Epidermal melanocyte (primary cell): ENCODE measurements at regions not wholly inside any gene's neighbourhood (a gene's known extent, or its start where the extent isn't known, plus 50 kb on each side); places are given as distances from the start of the nearest gene placed in this dataset.

Experiments
- DNase-seq: peaks from one replicate; pipeline ENCODE4 v3.0.0; 2011; ENCODE audit warnings: low spot score; ENCODE audit not compliant: insufficient read length

- DNase-seq = no peak
Measured at GRCh38 chr11:92698742-92699141, 270.7 kb upstream of the MTNR1B start.

GRCh38 chr11:92702037-92702804 lies 267.2 kb upstream of the MTNR1B start:
- DNase-seq = no peak

GRCh38 chr11:92702805-92703448 lies 266.5 kb upstream of the MTNR1B start:
- DNase-seq = no peak

- DNase-seq = no peak
Measured at GRCh38 chr11:92703449-92703830, 266.0 kb upstream of the MTNR1B start.

GRCh38 chr11:92707173-92707619 lies 262.3 kb upstream of the MTNR1B start:
- no peak for DNase-seq

- no peak for DNase-seq
Measured at GRCh38 chr11:92707665-92708064, 261.8 kb upstream of the MTNR1B start.

- no peak for DNase-seq
Measured at GRCh38 chr11:92709329-92709728, 260.1 kb upstream of the MTNR1B start.

- DNase-seq = no peak
Measured at GRCh38 chr11:92711926-92712325, 257.5 kb upstream of the MTNR1B start.

GRCh38 chr11:92714111-92714510 lies 255.3 kb upstream of the MTNR1B start:
- no peak for DNase-seq

GRCh38 chr11:92717240-92717639 lies 252.2 kb upstream of the MTNR1B start:
- DNase-seq = no peak

- no peak for DNase-seq
Measured at GRCh38 chr11:92720385-92720784, 249.1 kb upstream of the MTNR1B start.

- no peak for DNase-seq
Measured at GRCh38 chr11:92725352-92725751, 244.1 kb upstream of the MTNR1B start.

- DNase-seq = no peak
Measured at GRCh38 chr11:92727123-92727522, 242.3 kb upstream of the MTNR1B start.

GRCh38 chr11:92727769-92728168 lies 241.7 kb upstream of the MTNR1B start:
- no peak for DNase-seq

GRCh38 chr11:92728628-92729027 lies 240.8 kb upstream of the MTNR1B start:
- no peak for DNase-seq

- no peak for DNase-seq
Measured at GRCh38 chr11:92735039-92735438, 234.4 kb upstream of the MTNR1B start.

- no peak for DNase-seq
Measured at GRCh38 chr11:92738276-92738675, 231.2 kb upstream of the MTNR1B start.

- no peak for DNase-seq
Measured at GRCh38 chr11:92739041-92739440, 230.4 kb upstream of the MTNR1B start.

- DNase-seq = no peak
Measured at GRCh38 chr11:92739491-92739890, 230.0 kb upstream of the MTNR1B start.

GRCh38 chr11:92740276-92740675 lies 229.2 kb upstream of the MTNR1B start:
- DNase-seq = no peak

GRCh38 chr11:92744929-92745585 lies 224.4 kb upstream of the MTNR1B start:
- no peak for DNase-seq

GRCh38 chr11:92750794-92751193 lies 218.7 kb upstream of the MTNR1B start:
- DNase-seq = no peak
